ENCODE measurements at regions not wholly inside any gene's neighbourhood (a gene's known extent, or its start where the extent isn't known, plus 50 kb on each side); places are given as distances from the start of the nearest gene placed in this dataset.

- no peak for TF ChIP-seq CBFB (CRISPR knock-in tag; IDR thresholded peaks at IDR 0.05; ENCODE audit: low read depth)
- TF ChIP-seq E2F5 (CRISPR knock-in tag; IDR thresholded peaks at IDR 0.05): no peak
- no peak for TF ChIP-seq CTCF (IDR thresholded peaks at IDR 0.05)
- TF ChIP-seq SP1 (CRISPR knock-in tag; conservative IDR thresholded peaks at IDR 0.05): no peak
- TF ChIP-seq AR (CRISPR knock-in tag; IDR thresholded peaks at IDR 0.05): no peak
- no peak for TF ChIP-seq NFE2L1 (CRISPR knock-in tag; IDR thresholded peaks at IDR 0.05)
- no peak for TF ChIP-seq USF2 (CRISPR knock-in tag; IDR thresholded peaks at IDR 0.05)
- no peak for TF ChIP-seq HMGA2 (CRISPR knock-in tag; IDR thresholded peaks at IDR 0.05)
- no peak for TF ChIP-seq FOXJ3 (CRISPR knock-in tag; IDR thresholded peaks at IDR 0.05; ENCODE audit: borderline replicate concordance)
- TF ChIP-seq MAX (CRISPR knock-in tag; IDR thresholded peaks at IDR 0.05): no peak
- TF ChIP-seq HMGXB4 (CRISPR knock-in tag; IDR thresholded peaks at IDR 0.05): no peak
- no peak for TF ChIP-seq ZBTB21 (CRISPR knock-in tag; IDR thresholded peaks at IDR 0.05; ENCODE audit: borderline replicate concordance)
Observed at GRCh38 chr3:26967501-26967900, 344.9 kb downstream of the LRRC3B start.

All from WTC11 (cell line).